NCI-H526 treated with DMSO at 0.1 percent for 48 hours (cell line): ENCODE measurements at regions not wholly inside any gene's neighbourhood (a gene's known extent, or its start where the extent isn't known, plus 50 kb on each side); places are given as distances from the start of the nearest gene placed in this dataset.
A peak's percentile ranks its signal among the peaks of the same experiment; 100 is the strongest.

Experiments used
- DNase-seq: peaks from one replicate; lab custom pipeline; 2025; lab: John Stamatoyannopoulos, UW

DNA sequence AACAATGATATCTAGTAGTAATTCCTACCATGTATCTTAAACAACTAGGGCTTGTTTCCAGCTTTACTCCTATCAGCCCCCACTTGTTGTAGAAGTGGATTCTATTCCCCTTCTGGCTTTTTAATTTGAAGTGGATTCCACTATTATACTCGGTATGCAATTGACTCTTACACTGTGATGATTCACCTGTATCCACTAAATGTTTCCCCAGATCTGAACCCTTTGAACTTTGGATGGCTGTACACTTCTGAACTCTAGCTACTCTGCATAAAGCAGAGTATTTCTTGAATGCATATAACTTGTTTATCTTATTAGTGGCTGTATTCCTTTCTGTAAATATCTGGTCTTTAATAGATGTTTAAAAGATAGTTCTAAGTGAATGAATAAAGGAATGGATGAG lies 538.4 kb upstream of the NRSN1 start:
- no peak for DNase-seq

DNA sequence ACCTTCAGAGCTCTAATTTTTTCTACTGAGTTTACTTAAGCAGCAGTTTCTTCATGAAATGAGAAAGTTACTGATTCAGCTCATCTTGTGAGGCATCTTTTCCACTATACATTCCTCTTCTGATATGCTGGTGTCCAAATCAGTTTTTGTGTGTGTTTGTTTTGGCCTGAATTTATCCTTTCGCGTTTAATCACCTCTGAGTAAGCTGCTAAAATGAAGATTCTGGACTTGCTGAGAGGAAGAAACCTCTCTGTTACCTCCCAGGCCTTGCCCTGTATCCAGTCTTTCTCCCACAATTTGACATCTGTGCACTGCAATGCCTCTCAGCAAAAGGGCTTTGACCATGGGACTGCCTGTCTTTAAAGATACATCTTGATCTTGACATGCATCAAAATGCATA lies 536.2 kb upstream of the NRSN1 start:
- DNase-seq: no peak

DNA sequence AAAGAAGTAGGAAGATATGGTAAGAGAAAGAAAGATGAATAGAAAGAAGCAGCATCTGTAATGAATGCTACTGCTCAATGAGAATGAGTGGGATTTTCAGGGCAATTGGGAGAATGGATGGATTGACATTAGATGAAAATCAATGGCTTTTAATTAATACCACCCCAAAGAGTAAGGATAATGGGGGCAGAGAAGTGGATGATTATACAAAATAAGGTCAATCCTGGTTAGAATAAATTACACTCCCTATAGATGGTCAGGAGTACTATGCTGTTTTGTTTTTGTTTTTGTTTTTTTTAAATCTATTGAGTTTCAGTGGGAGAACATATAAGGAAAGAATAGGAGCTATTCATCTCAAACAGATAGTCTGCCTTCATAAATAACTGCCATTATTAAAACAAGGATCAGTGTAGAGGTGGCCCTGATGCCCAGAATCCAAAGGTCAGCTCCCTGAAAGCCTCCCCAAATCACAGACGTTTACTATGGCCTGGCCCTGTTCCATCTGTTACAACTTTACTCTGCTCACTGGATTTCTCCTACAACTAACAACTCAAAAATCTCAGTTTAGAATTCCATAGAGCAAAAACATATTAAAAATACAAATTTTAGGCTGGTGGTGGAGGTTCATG lies 535.4 kb upstream of the NRSN1 start:
- DNase-seq: no peak

DNA sequence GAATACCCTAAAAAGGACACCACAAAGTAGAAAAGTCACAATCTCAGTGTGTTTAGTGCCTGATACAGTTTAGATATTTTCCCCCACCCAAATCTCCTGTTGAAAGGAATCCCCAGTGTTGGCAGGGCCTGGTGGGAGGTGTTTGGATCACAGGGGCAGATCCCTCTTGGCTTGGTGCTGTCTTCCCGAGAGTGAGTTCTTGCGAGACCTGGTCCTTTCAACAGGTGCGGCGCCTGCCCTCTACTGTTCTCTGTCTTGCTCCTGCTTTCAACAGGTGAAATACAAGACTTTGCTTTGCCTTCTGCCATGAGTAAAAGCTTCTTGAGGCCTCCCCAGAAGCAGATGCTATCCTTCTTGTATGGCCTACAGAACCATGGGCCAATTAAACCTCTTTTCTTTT lies 534.3 kb upstream of the NRSN1 start:
- no peak for DNase-seq

DNA sequence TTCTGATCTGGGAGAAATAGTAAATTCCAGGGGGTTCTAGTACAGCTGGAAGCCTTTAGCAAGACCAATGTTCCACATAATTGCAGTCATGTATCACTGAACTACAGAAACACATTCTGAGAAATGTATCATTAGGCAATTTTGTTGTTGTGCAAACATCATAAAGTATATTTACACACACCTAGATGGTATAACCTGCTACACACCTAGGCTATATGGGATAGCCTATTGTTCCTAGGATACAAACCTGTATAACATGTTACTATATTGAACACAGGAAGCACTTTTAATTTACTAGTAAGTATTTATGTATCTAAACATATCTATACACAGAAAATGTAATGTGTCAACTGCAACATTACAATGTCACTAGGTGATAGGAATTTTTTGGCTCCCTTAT lies 525.9 kb upstream of the NRSN1 start:
- no peak for DNase-seq

DNA sequence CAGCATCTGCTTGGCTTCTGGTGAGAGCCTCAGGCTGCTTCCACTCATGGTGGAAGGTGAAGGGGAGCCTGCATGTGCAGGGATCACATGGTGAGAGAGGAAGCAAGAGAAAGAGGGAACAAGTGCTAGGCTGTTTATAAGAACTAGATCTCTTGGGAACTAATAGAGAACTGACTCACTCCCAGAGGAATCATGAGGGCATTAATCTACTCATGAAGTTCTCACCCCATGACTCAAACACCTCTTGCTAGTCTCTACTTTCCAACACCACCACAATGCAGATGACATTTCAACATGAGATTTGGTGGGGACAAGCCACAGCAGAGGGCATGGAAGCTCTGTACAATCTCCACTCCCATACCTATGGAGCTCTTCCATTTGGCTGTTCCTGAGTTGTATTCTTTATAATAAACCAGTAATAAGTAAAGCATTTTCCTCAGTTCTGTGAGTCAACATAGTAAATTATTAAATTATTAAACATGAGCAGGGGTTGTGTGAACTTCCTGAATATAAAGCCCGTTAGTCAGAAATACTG lies 524.1 kb upstream of the NRSN1 start:
- no peak for DNase-seq

DNA sequence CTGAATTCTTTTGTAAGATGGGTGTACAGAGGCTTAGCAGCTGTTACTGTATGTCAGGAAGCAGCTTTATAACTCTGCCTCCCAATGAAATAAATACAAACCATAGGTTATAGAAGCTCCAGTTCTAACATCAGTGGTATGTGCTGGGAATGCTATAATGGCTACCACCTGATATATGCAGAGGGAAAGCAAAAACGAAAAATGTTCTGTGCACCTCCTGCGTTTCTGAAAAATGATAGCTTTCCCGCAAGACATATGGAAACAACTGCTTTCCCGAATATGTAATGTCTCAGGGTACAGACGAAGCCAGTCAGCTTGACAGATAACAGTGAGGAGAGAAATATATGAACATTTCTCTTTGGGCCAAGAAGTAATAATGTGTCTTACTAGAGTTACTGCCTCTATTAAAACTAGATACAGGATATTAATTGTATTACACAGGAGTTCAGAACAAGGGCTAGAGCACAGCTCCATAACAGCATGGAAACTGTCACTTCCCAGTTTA lies 517.0 kb upstream of the NRSN1 start:
- no peak for DNase-seq

DNA sequence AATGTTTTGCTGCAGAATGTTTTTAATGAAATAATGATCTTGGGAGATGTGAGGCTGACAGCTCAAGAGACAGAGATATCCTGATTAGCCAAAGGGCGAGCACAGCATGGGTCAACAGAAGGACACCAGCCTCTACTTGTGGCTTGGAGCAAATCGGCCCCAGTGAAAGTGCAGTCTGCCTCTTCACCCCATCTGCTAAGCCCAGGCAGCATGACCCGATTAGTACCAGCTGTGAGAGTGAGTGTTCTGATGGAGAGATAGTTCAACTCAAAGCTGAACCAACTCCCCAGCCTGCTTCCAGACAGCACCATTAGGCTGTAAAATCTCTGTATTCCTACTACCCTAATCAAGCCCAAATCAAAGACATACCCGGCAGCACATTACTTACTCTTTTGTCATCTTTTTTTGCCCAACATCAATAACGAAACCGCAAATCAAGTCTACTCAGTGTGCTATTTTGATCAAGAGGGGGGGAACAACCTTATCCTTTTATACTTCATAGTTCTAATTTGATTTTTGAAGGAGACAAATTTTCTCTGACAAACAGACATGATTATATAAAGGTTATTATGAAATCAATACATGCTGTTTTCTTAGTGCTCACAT lies 514.1 kb upstream of the NRSN1 start:
- DNase-seq: no peak

DNA sequence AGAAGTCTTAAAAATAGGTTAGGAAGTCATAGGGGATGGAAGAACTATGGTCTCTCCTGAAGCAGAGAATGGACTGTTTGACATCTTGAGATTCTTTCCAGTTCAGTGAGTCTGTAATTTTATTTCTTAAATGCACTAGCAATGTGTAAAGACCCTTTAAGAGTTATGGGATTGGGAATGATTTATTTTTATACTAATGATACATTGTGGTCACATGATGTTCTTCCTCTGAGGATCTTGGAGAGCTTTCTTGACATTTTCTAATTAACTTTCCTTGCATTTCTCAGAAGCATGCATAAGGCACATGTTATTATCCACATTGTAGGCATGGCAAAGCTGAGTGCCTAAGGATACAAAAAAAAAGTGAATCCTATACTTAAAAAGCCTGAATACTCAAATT lies 507.6 kb upstream of the NRSN1 start:
- no peak for DNase-seq

DNA sequence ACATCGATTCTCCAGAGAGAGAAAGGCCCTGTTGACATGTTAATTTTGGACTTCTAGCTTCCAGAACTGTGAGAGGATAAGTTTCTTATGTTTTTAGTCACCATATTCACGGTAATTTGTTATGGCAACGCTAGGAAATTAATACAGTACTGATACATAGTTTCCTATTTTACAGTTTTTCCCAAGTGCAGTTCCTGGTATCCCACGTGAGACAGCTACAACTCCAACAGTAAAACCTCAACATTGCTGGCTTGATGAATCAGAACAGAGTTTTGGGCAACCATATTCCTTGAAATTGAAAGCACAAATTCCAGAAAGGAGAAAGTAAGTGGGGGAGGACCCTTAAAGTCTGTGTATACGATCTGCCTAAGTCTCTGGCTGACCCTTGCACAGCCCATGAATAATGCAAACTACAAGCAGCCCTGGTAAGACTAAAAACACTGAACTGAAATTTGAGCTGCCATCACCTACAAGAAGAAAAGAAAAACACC lies 505.1 kb upstream of the NRSN1 start:
- DNase-seq: peak; percentile 15

DNA sequence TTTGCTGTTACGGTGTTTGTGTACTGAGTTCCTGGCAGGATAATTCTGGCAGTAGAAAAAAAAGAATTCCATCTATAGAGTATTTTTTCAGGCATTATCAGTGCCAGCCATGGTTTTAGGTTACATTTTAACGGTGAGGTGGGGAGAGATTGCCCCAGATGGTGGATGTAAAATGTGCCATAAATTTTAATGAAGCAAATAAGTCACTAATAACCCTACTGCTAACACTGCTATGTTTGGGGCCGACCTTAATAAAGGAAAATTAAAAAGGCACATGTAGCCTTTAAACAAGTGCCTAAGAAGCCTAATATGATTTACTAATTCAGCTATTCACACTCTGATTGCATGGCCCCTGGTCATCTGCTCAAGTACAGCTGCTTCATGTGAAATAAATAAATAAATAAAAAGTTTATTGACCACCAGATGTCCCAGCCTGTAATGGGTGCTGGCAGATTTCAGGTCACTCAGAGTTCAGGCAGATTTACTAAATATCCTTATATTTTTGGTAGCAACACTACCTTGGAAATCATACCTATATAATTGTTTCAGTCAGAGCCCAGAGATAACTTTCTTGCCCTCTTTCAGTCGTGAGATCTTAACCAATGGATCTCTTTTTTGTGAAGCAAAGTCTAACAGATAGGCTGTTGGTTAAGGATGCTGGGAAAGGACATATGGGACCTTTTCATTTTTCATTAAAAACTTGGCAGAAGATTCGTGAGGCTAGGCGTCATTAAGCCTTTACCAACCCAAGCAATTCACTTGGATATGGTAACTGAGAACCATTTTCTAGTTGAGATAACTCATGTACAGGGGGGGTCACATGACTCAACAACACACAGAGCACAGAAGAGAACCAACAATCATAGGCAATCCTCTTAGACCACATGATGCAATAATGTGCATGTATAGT lies 495.0 kb upstream of the NRSN1 start:
- DNase-seq: no peak

DNA sequence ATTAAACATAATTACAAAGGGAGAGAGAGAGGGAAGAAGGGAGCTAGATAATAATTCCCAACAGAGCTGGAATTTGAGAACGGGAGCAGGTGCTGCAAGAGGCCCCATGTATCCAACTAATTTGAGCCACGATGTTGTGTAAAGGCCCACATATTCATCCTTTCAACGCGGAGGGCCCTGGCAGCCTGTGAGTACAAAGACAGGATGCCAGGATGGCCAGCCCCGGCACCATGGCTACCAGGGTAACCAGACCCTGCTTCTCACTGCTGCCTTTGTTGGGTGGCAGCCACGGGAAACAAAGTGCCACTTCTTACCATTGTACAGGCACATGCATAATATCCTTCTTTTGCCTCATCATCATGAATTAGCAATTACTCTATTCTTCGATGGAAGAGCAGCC lies 492.0 kb upstream of the NRSN1 start:
- no peak for DNase-seq

DNA sequence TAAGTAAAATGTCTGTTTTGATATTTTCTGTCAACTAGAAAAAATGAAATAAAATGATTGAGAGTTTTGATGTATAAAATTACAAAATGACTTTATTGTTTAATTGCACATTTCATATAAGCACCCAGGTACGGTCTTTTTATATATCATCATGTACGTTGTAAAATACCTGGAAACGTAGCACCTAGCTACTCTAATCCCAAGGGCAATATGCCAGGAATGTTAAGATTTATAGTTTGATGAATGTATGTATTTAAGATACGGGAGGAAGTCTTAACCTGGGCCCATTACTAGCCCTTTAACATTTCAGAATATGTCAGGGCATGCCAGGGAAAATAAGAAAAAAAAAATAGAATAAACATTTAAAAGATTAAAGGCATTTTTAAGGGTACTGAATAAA lies 490.9 kb upstream of the NRSN1 start:
- no peak for DNase-seq

DNA sequence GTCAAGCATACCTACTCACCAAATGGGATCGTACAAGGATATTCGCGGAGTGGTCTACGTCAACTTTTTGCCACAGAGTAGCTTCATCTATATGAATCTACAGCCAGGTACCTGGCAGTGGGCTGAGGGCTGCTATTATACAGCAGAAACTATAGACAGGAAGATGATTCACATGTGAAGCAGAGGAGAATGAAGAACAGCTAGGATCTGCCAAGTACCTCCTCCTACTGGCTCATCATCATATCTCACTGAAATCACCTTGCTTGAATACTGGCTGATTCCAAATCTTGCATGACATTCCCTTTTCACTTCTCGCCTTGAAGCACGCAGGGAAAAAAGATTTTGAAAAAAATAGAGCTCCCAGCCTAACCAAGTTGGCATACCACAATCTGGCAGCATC lies 488.7 kb upstream of the NRSN1 start:
- no peak for DNase-seq

DNA sequence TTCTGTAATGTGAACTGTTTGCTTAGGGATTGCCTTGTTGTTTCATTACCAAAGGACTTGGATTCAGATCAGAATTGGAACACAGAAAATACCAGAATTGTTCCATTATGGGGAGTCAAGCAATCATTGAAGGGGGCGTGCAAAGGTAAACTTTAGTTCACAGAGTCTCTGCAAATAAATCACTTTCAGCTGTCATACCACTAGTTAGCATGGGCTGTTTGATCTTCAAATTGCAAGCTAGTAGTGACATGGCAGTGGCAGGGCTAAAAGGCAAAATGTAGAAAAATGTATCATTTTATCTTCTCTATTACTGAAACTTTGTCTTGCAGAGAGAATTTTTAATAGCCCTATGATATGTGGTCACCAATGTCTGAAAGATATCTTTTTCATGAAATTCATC lies 483.2 kb upstream of the NRSN1 start:
- DNase-seq: no peak

DNA sequence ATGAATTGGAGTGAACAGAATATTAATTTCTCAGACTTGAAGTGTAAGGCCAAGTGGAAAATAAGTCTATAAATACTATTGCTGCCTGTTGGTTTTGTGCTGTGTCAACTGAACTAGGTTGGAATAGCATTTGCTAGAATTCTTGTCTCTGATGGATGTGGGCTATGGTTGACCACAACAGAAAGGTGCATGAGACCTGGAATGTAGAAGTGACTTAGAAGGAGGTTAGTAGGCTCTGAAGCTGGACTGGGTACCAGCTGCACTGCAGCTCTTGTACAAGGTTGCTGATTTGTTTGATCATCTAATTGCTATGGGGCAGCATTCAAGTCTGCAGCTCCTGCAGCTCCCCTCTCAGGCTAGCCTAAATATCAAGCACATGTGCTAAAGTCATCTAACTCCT lies 479.0 kb upstream of the NRSN1 start:
- DNase-seq: no peak

DNA sequence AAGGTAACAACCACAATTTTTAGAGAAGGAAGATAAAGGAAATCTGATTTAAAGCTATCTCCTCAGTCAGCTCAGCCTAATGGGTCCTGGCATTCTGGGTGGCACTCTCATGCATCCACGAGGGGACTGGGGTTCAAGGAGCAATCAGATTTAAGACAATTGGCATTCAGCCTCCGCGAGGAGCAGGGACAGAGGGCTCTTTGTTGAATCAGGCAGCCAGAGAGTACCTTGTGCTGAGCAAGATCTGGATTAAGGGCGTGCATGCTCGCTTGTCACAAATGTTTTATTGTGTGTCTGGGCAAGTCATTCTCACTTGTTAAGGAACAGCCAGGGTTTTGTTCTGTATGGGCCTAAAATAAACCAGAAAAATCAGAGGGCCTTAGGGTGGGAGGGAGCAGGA lies 475.3 kb upstream of the NRSN1 start:
- no peak for DNase-seq

DNA sequence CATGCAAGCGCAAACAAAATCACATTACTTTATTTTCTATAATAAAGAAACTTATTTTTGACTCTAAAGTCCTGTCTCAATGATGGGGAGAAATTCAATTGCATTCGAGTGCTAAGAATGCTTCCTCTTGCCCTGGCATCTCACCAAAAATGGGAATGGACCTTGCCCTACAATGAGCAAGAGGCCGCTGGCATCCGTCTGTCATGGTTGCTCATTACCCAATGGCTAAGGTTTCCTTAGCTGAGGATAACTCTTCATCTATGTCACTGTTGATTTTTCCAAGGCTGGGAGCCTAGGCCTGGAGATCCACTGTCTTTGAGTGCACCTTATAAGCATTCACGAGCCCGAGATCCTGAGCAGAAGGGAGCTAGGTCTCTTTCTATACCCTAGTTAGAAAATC lies 471.3 kb upstream of the NRSN1 start:
- DNase-seq: no peak

DNA sequence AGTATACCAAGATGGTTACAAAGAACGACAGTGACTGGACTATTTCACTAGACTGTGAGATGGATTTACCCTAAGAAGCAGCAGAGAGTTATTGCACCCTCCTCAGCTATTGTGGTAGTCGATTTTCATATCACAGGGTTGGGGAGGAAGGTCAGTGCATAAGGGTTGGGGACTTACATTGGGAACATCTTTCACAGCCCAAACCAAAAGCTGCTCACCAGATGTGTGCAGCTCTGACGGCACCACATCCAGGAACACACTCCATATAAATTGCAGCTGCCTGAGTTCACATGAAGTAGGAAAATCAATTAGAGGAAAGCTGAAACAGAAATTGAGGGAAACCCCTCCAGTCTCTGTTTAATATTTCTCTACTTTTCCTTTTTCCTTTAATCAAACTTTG lies 470.5 kb upstream of the NRSN1 start:
- DNase-seq: no peak

DNA sequence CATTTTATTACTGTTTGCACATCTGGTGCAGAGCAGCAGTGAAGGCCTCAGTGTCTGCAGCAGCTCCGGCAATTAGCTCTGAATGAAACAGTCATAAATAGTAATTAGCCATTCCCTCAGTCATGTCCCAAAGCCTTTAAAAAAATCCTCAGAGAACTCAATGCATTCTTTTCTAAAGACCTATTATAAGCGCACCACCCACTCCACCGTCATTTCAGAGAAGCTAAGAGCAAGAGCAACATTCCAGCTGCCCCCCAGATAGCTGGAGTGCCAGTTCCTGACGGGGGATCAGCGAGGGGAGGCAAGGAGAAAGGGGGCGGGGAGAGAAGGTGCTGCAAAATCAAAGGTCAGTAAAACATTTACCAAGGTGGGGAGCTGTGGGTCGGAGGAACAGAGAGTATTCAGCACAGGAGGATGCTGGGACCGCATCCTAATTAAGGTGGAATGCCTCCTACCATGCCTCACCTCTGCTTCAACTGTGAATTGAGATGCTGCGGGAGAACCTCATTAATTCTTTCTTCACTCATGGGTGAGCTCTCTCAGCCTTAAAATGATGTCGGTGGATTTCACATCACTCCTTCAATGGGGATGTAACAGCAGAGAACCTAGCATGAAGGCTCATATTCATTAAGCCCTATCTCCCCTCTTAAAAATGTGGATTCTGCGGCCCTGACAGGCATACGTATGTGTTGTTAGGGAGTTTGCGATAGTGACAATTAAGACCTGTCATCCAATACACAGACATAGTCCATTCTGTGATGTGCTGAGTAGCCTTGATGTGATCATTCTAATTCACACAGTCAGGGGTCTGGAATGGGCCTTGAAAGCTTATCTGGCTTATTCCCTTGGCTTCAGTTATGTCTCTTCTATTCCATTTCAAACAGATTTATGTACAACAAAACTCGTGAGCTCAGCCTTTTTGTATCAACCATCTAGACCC lies 469.5 kb upstream of the NRSN1 start:
- DNase-seq: peak; percentile 4

DNA sequence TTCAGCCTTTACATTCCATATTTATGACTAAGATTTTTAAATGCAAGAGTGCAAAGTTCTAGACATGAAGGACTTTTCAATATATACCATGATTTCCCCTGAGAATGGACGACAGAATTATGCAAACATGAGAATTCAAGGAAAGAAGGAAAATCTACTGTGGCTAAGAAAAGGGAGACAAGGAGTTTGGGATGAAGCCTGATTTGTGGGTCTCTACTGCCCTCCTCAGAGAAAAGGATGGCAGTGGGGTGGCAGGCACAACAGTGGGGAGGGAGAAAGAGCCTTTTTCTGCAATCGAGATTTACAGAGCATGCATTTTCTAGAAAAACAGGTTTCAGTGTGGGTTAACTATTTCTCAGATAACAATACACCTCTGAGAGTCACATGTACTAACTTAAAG lies 466.9 kb upstream of the NRSN1 start:
- no peak for DNase-seq

DNA sequence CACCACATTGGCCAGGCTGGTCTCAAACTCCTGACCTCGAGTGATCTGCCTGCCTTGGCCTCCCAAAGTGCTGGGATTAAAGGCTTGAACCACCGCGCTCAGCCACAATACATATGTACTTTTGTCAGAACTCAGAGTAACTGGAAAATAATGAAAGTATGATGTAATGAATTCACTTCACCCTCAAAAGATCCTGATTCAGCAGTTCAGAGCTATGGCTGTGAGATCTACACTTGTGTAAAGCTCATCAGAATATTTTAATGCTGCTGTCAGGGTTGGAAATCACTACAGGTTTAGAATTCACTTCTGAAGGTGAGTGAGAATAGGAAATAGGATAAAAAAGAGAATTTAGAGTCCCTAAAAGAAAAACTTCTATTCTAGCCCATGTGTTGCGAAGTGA lies 464.5 kb upstream of the NRSN1 start:
- DNase-seq: no peak
